H9 (cell line): ENCODE measurements at regions not wholly inside any gene's neighbourhood (a gene's known extent, or its start where the extent isn't known, plus 50 kb on each side); places are given as distances from the start of the nearest gene placed in this dataset.

Experiments used
- DNase-seq: peaks from one replicate; pipeline ENCODE4 v3.0.0-alpha.2; 2017
- H2AFZ ChIP-seq: one replicate; pipeline ENCODE4 v1.6.1; 2013; ENCODE audit warnings: mild to moderate bottlenecking, low read length, control low read depth, moderate library complexity
- H2AK5ac ChIP-seq: 2 replicates; pipeline ENCODE4 v1.6.1; 2013; ENCODE audit warnings: low read length, control low read depth, mixed read lengths; ENCODE audit not compliant: insufficient read length
- H2BK120ac ChIP-seq: one replicate; pipeline ENCODE4 v1.6.1; 2013; ENCODE audit warnings: low read depth, mild to moderate bottlenecking, low read length, control low read depth, inconsistent platforms; ENCODE audit not compliant: poor library complexity, severe bottlenecking
- H2BK12ac ChIP-seq: 2 replicates; pipeline ENCODE4 v1.6.1; 2013; ENCODE audit warnings: low read length, control low read depth, mixed read lengths, low read depth; ENCODE audit not compliant: insufficient read length
- H2BK15ac ChIP-seq: 2 replicates; pipeline ENCODE4 v1.6.1; 2013; ENCODE audit warnings: low read depth, low read length, control low read depth
- H2BK20ac ChIP-seq: one replicate; pipeline ENCODE4 v1.6.1; 2013; ENCODE audit warnings: low read depth, mild to moderate bottlenecking, low read length, control low read depth, inconsistent platforms; ENCODE audit not compliant: poor library complexity, severe bottlenecking
- H2BK5ac ChIP-seq: 2 replicates; pipeline ENCODE4 v1.6.1; 2013; ENCODE audit warnings: low read length, control low read depth, mixed read lengths; ENCODE audit not compliant: insufficient read length
- H3K14ac ChIP-seq: 2 replicates; pipeline ENCODE4 v1.6.1; 2013; ENCODE audit warnings: low read length, control low read depth; ENCODE audit not compliant: insufficient read depth
- H3K18ac ChIP-seq: 2 replicates; pipeline ENCODE4 v1.6.1; 2013; ENCODE audit warnings: low read depth, mild to moderate bottlenecking, mixed read lengths, low read length, control low read depth; ENCODE audit not compliant: insufficient read length
- H3K23ac ChIP-seq: 2 replicates; pipeline ENCODE4 v1.6.1; 2013; ENCODE audit warnings: low read length, control low read depth, mixed read lengths, low read depth; ENCODE audit not compliant: insufficient read length
- H3K23me2 ChIP-seq: 2 replicates; pipeline ENCODE4 v1.6.1; 2013; ENCODE audit warnings: low read depth, mild to moderate bottlenecking, mixed read lengths, low read length, control low read depth; ENCODE audit not compliant: insufficient read length, poor library complexity, severe bottlenecking
- H3K27ac ChIP-seq: 2 replicates; pipeline ENCODE4 v1.5.1; 2013; ENCODE audit warnings: low read length, control low read depth, mixed read lengths, low read depth; ENCODE audit not compliant: insufficient read length
- H3K27me3 ChIP-seq: 2 replicates; pipeline ENCODE4 v1.6.1; 2013; ENCODE audit warnings: low read length, control low read depth, inconsistent platforms; ENCODE audit not compliant: insufficient read depth
- H3K4ac ChIP-seq: 2 replicates; pipeline ENCODE4 v1.6.1; 2013; ENCODE audit warnings: low read depth, mild to moderate bottlenecking, control low read depth, inconsistent platforms, low read length, moderate library complexity
- H3K4me1 ChIP-seq: 2 replicates; pipeline ENCODE4 v1.6.1; 2013; ENCODE audit warnings: low read length, control low read depth, inconsistent platforms; ENCODE audit not compliant: insufficient read depth
- H3K4me2 ChIP-seq: 2 replicates; pipeline ENCODE4 v1.6.1; 2013; ENCODE audit warnings: low read length, control low read depth, mixed read lengths; ENCODE audit not compliant: insufficient read length, insufficient read depth
- H3K56ac ChIP-seq: 2 replicates; pipeline ENCODE4 v1.6.1; 2013; ENCODE audit warnings: low read depth, mild to moderate bottlenecking, mixed read lengths, low read length, control low read depth; ENCODE audit not compliant: insufficient read length
- H3K79me1 ChIP-seq: 2 replicates; pipeline ENCODE4 v1.6.1; 2013; ENCODE audit warnings: low read depth, mild to moderate bottlenecking, moderate library complexity, low read length, control low read depth, inconsistent platforms; ENCODE audit not compliant: insufficient read depth, poor library complexity, severe bottlenecking
- H3K79me2 ChIP-seq: 2 replicates; pipeline ENCODE4 v1.6.1; 2013; ENCODE audit warnings: low read length, control low read depth, inconsistent platforms; ENCODE audit not compliant: insufficient read depth
- H3K9ac ChIP-seq: 2 replicates; pipeline ENCODE4 v1.6.1; 2013; ENCODE audit warnings: low read length, control low read depth, mixed read lengths; ENCODE audit not compliant: insufficient read length; ENCODE audit errors: extremely low read depth
- H3K9me3 ChIP-seq: one replicate; pipeline ENCODE4 v1.6.1; 2013; ENCODE audit warnings: low read depth, low read length, inconsistent platforms; ENCODE audit not compliant: control insufficient read depth
- H3T11ph ChIP-seq: one replicate; pipeline ENCODE4 v1.6.1; 2013; ENCODE audit warnings: mild to moderate bottlenecking, low read length, control low read depth, inconsistent platforms
- H4K20me1 ChIP-seq: one replicate; pipeline ENCODE4 v1.6.1; 2013; ENCODE audit not compliant: control insufficient read depth, insufficient read length, insufficient read depth
- H4K5ac ChIP-seq: 2 replicates; pipeline ENCODE4 v1.6.1; 2013; ENCODE audit warnings: low read depth, mild to moderate bottlenecking, mixed read lengths, low read length, control low read depth; ENCODE audit not compliant: insufficient read length
- H4K8ac ChIP-seq: replicated peaks from 2 replicates; pipeline ENCODE4 v1.6.1; 2013; ENCODE audit warnings: low read length, control low read depth, mixed read lengths, low read depth; ENCODE audit not compliant: insufficient read length
- H4K91ac ChIP-seq: 2 replicates; pipeline ENCODE4 v1.6.1; 2013; ENCODE audit warnings: low read depth, mild to moderate bottlenecking, moderate library complexity, mixed read lengths, low read length, control low read depth; ENCODE audit not compliant: insufficient read length
- H3K27ac Mint-ChIP-seq, 3 experiments: 2 replicates in 2 of 3; 3 replicates in 1 of 3; pipeline ENCODE4 v1.8.0; 2020 to 2021; ENCODE audit warnings: mixed read lengths in 3 of 3, mild to moderate bottlenecking in 1 of 3, moderate library complexity in 1 of 3
- H3K27me3 Mint-ChIP-seq: 2 replicates; pipeline ENCODE4 v1.8.0; 2021; ENCODE audit warnings: low read depth, mild to moderate bottlenecking, moderate library complexity, mixed read lengths
- H3K36me3 Mint-ChIP-seq, 3 experiments: 2 replicates in 2 of 3; 3 replicates in 1 of 3; pipeline ENCODE4 v1.8.0; 2020 to 2021; ENCODE audit warnings: low read depth in 3 of 3, mixed read lengths in 3 of 3; ENCODE audit not compliant: insufficient read depth in 1 of 3
- H3K4me1 Mint-ChIP-seq, 2 experiments: 2 replicates each; pipeline ENCODE4 v1.8.0; 2020; ENCODE audit warnings: mixed read lengths in 2 of 2
- H3K4me3 Mint-ChIP-seq, 2 experiments: 2 replicates in 1 of 2; 3 replicates in 1 of 2; pipeline ENCODE4 v1.8.0; 2020 to 2021; ENCODE audit warnings: mild to moderate bottlenecking in 2 of 2, mixed read lengths in 2 of 2, moderate library complexity in 1 of 2
- H3K9me3 Mint-ChIP-seq, 2 experiments: 2 replicates in 1 of 2; 3 replicates in 1 of 2; pipeline ENCODE4 v1.8.0; 2020; ENCODE audit warnings: mild to moderate bottlenecking in 2 of 2, mixed read lengths in 2 of 2, moderate library complexity in 1 of 2
- WGBS: extraction: QIAGEN DNeasy Blood & Tissue Kit; methylation state at CpG from one replicate; pipeline ENCODE4 v1.1.7; 2013; ENCODE audit warnings: missing lambda C conversion rate, low lambda C conversion rate, mixed read lengths; ENCODE audit not compliant: insufficient read length; ENCODE audit errors: extremely low coverage; 5-methylcytosine and 5-hydroxymethylcytosine counted together
- TF ChIP-seq, protein P1 (sequence below): fragments of 200-600 bp; sonication (generic); conservative IDR thresholded peaks from 3 replicates; pipeline ENCODE4 v1.8.0; 2021; ENCODE audit warnings: antibody characterized with exemption, mild to moderate bottlenecking

DNA sequence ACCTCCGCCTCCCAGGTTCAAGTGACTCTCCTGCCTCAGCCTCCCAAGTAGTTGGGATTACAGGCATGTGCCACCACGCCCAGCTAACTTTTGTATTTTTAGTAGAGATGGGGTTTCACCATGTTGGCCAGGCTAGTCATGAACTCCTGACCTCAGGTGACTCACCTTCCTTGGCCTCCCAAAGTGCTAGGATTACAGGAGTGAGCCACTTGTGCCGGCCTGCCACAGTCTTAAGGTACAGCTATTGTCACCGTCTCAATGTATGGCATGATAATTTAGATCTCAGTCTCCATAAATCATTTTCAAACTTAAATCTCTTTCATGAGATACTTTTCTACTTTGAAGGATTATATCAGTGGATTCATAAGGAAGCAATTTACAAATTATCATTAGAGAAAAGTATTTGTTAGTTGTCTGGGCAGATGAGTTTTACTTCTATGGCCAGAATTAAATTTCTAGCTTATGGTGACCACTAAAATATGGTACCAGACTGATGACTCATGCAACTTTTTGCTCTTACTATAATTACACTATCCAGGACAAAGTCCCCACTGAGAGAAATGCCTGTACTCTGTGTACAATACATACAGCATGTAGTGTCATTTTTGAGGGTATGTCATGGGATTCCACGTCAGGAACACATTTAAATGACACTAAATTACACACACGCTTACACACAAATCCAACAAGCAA, 1230.3 kb upstream of the GOT2 start:
- no peak for DNase-seq
- no CpG with 5 or more reads among the region's 6 CpGs for WGBS
- no peaks in the 10 kb centered on the region for H3K79me2 ChIP-seq

More for the DNA sequence above, 1230.3 kb upstream of the GOT2 start:
- Histone ChIP-seq H3K9me3 (no peaks in the 10 kb centered on the region), H4K8ac (no peak overlapping the region), H2BK120ac (no peak overlapping the region), H4K5ac (no peak overlapping the region), H3K23me2 (no peaks in the 10 kb centered on the region), H3K23ac (no peak overlapping the region), H4K20me1 (no peaks in the 10 kb centered on the region), H2AK5ac (no peak overlapping the region), H2BK12ac (no peak overlapping the region), H3K27me3 (no peaks in the 10 kb centered on the region), H3K4ac (no peak overlapping the region), H4K91ac (no peak overlapping the region), H3K4me1 (no peaks in the 10 kb centered on the region; the same call in 1 of the 2 replicates), H2BK20ac (no peak overlapping the region), H2BK15ac (no peak overlapping the region), H3T11ph (no peak overlapping the region), H3K18ac (no peak overlapping the region), H3K79me1 (no peaks in the 10 kb centered on the region), H3K56ac (no peak overlapping the region), H3K27ac (no peak overlapping the region), H2AFZ (no peak overlapping the region), H3K14ac (no peak overlapping the region), H3K4me2 (no peak overlapping the region), H3K9ac (no peak overlapping the region), H2BK5ac (no peak overlapping the region)
- no peak overlapping the region for H3K4me3 Mint-ChIP-seq
- peaks cover 0 to 7% of the 10 kb centered on the region in 2 experiments; a peak in 2 of 4 replicates for H3K4me1 Mint-ChIP-seq
- no peak overlapping the region for H3K27ac Mint-ChIP-seq
- peaks cover 0 to 2% of the 10 kb centered on the region in 2 experiments; a peak in 1 of 5 replicates for H3K9me3 Mint-ChIP-seq
- no peaks in the 10 kb centered on the region for H3K36me3 Mint-ChIP-seq
- TF ChIP-seq, protein P1, sequence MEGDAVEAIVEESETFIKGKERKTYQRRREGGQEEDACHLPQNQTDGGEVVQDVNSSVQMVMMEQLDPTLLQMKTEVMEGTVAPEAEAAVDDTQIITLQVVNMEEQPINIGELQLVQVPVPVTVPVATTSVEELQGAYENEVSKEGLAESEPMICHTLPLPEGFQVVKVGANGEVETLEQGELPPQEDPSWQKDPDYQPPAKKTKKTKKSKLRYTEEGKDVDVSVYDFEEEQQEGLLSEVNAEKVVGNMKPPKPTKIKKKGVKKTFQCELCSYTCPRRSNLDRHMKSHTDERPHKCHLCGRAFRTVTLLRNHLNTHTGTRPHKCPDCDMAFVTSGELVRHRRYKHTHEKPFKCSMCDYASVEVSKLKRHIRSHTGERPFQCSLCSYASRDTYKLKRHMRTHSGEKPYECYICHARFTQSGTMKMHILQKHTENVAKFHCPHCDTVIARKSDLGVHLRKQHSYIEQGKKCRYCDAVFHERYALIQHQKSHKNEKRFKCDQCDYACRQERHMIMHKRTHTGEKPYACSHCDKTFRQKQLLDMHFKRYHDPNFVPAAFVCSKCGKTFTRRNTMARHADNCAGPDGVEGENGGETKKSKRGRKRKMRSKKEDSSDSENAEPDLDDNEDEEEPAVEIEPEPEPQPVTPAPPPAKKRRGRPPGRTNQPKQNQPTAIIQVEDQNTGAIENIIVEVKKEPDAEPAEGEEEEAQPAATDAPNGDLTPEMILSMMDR: no peak
- no peaks in the 10 kb centered on the region for H3K27me3 Mint-ChIP-seq
